HepG2 (cell line): ENCODE measurements at regions not wholly inside any gene's neighbourhood (a gene's known extent, or its start where the extent isn't known, plus 50 kb on each side); places are given as distances from the start of the nearest gene placed in this dataset.
"Not testable (repeated sequence)": the region's sequence is repeated elsewhere in the genome, so short reads cannot be mapped to it uniquely, and the experiment has no call there.

Source experiments
- ATAC-seq: fragments of 200-7000 bp; cut with Tn5 transposase; 3 replicates; pipeline ENCODE4 v1.9.1; 2020; ENCODE audit warnings: mild to moderate bottlenecking, moderate library complexity
- BruUV-seq: library from RNA; stranded (reverse); fragments of 400-500 nt; replicated peaks from 2 replicates; lab custom pipeline; 2021; lab: Mats Ljungman, UMichigan
- CTCF ChIA-PET: fragments of 300-600 bp; formaldehyde crosslinking; extraction: SDS; loops from one replicate; lab custom pipeline; 2021; ENCODE audit warnings: low total read pairs, inconsistent platforms, low intra/inter-chr PET ratio; lab: Yijun Ruan, JAX
- POLR2A ChIA-PET: fragments of 350-600 bp; sonication (Branson Sonifier 250); formaldehyde crosslinking; loops from one replicate; lab custom pipeline; 2020; ENCODE audit warnings: antibody characterized with exemption, inconsistent platforms; lab: Yijun Ruan, JAX
- DNase-seq: peaks from one replicate; pipeline ENCODE4 v3.0.0-alpha.2; 2015; ENCODE audit warnings: low spot score
- FAIRE-seq: peaks from 3 replicates; lab custom pipeline; 2011; peaks lifted over from hg19 to GRCh38; lab: Jason Lieb, UNC
- H2AFZ ChIP-seq: one replicate; pipeline ENCODE4 v1.6.1; 2011; ENCODE audit warnings: low read length, inconsistent platforms
- H3K27ac ChIP-seq: fragments of 300-600 bp; 3 replicates; pipeline ENCODE4 v1.8.0; 2011; ENCODE audit warnings: mixed run types, mild to moderate bottlenecking, mixed read lengths, low read length, inconsistent platforms; ENCODE audit not compliant: insufficient read depth; ENCODE audit errors: extremely low read length
- H3K27me3 ChIP-seq, 2 experiments: fragments of 200-600 bp in 1 of 2; 2 replicates in 1 of 2; 3 replicates in 1 of 2; pipeline versions ENCODE4 v1.6.0 to v1.8.0; 2011; ENCODE audit warnings: low read length in 2 of 2, mild to moderate bottlenecking in 2 of 2, moderate library complexity in 2 of 2, inconsistent platforms in 1 of 2; ENCODE audit not compliant: insufficient read depth in 2 of 2, control insufficient read depth in 1 of 2
- H3K36me3 ChIP-seq, 2 experiments: fragments of 200-600 bp in 1 of 2; replicated peaks in 1 of 2; 2 replicates in 1 of 2; 3 replicates in 1 of 2; pipeline versions ENCODE4 v1.5.1 to v1.8.0; 2011; ENCODE audit warnings: low read length in 2 of 2, inconsistent platforms in 1 of 2; ENCODE audit not compliant: insufficient read depth in 2 of 2, control insufficient read depth in 1 of 2
- H3K4me1 ChIP-seq: 2 replicates; pipeline ENCODE4 v1.5.1; 2012; ENCODE audit warnings: low read length, inconsistent platforms; ENCODE audit not compliant: insufficient read depth
- H3K4me2 ChIP-seq: 2 replicates; pipeline ENCODE4 v1.6.0; 2011; ENCODE audit warnings: low read depth, low read length, inconsistent platforms
- H3K4me3 ChIP-seq, 3 experiments: fragments of 200-600 bp in 1 of 3; sonication (generic), shearing (Covaris generic) in 1 of 3; replicated peaks in 1 of 3; 2 replicates each; pipeline ENCODE4 v1.5.1; 2011 to 2016; ENCODE audit warnings: low read length in 3 of 3, inconsistent platforms in 2 of 3, low read depth in 2 of 3, mild to moderate bottlenecking in 2 of 3, control low read depth in 1 of 3, mixed read lengths in 1 of 3; ENCODE audit not compliant: insufficient read depth in 1 of 3
- H3K79me2 ChIP-seq: one replicate; pipeline ENCODE4 v1.6.1; 2011; ENCODE audit warnings: low read length, inconsistent platforms; ENCODE audit not compliant: insufficient read depth
- H3K9ac ChIP-seq: 2 replicates; pipeline ENCODE4 v1.6.0; 2011; ENCODE audit warnings: mild to moderate bottlenecking, low read depth, low read length, inconsistent platforms; ENCODE audit not compliant: insufficient read depth
- H3K9me3 ChIP-seq: 2 replicates; pipeline ENCODE4 v1.5.1; 2012; ENCODE audit warnings: mild to moderate bottlenecking, low read length
- H4K20me1 ChIP-seq: 2 replicates; pipeline ENCODE4 v1.6.0; 2011; ENCODE audit warnings: inconsistent platforms, mild to moderate bottlenecking, low read length, moderate library complexity; ENCODE audit not compliant: insufficient read depth
- CEBPG ChIP-seq: IDR thresholded peaks from 2 replicates; pipeline ENCODE4 v1.6.1; 2016
- CREM ChIP-seq, 2 experiments: sonication (generic) in 1 of 2; formaldehyde crosslinking in 1 of 2; IDR thresholded peaks; 2 replicates each; pipeline versions ENCODE4 v1.4.0 to v1.6.1; 2016 to 2020; ENCODE audit warnings: antibody characterized with exemption in 1 of 2, mild to moderate bottlenecking in 1 of 2, missing genetic modification reagents in 1 of 2
- HOXA7 ChIP-seq: sonication (generic); formaldehyde crosslinking; IDR thresholded peaks from 2 replicates; pipeline ENCODE4 v1.8.1; 2022; ENCODE audit warnings: mild to moderate bottlenecking, missing genetic modification reagents, moderate library complexity
- NKX3-1 ChIP-seq: sonication (generic); formaldehyde crosslinking; IDR thresholded peaks from 2 replicates; pipeline ENCODE4 v1.5.0; 2020; ENCODE audit warnings: missing genetic modification reagents
- TEAD3 ChIP-seq: optimal IDR thresholded peaks from 2 replicates; pipeline ENCODE3; 2016; ENCODE audit warnings: borderline replicate concordance
- ZNF121 ChIP-seq: sonication (generic); formaldehyde crosslinking; IDR thresholded peaks from 2 replicates; pipeline ENCODE4 v1.5.0; 2020; ENCODE audit warnings: mild to moderate bottlenecking, missing genetic modification reagents
- ZNF468 ChIP-seq: sonication (generic); formaldehyde crosslinking; IDR thresholded peaks from 2 replicates; pipeline ENCODE4 v1.8.0; 2022; ENCODE audit warnings: mild to moderate bottlenecking, moderate library complexity, missing genetic modification reagents
- ZSCAN9 ChIP-seq: IDR thresholded peaks from 2 replicates; pipeline ENCODE4 v1.6.1; 2016; ENCODE audit warnings: borderline replicate concordance
- ZZZ3 ChIP-seq: sonication (generic); formaldehyde crosslinking; IDR thresholded peaks from 2 replicates; pipeline ENCODE4 v1.4.0; 2020; ENCODE audit warnings: missing genetic modification reagents, mild to moderate bottlenecking, borderline replicate concordance
- WGBS: methylation state at CpG from one replicate; pipeline ENCODE4 v1.1.6; 2017; ENCODE audit warnings: low lambda C conversion rate; 5-methylcytosine and 5-hydroxymethylcytosine counted together
- in situ Hi-C: cut with HindIII; loops from 2 replicates; pipeline ENCODE4 v1.10.0; 2017; ENCODE audit warnings: low pct_unique_long_range_greater_than_20kb; ENCODE audit not compliant: extremely low pct_ligation_motif_present
- intact Hi-C: fragments of 100-400 bp; cut with micrococcal nuclease; formaldehyde crosslinking; loops from one replicate; pipeline ENCODE4 v1.10.0; 2022; ENCODE audit not compliant: unreplicated experiment
- TF ChIP-seq, protein P1 (sequence below): sonication (generic); formaldehyde crosslinking; IDR thresholded peaks from 2 replicates; pipeline ENCODE4 v1.4.0; 2020; ENCODE audit warnings: missing genetic modification reagents
- TF ChIP-seq, protein P2 (sequence below): sonication (generic); formaldehyde crosslinking; IDR thresholded peaks from 2 replicates; pipeline ENCODE4 v1.4.0; 2020; ENCODE audit warnings: low read depth, mild to moderate bottlenecking, missing genetic modification reagents
- TF ChIP-seq, protein P3 (sequence below): sonication (generic); formaldehyde crosslinking; IDR thresholded peaks from 2 replicates; pipeline ENCODE4 v1.4.0; 2020; ENCODE audit warnings: missing genetic modification reagents, mild to moderate bottlenecking, borderline replicate concordance
- TF ChIP-seq, protein P4 (sequence below), 2 experiments: fragments of 450-650 bp in 1 of 2; sonication (generic) in 1 of 2; formaldehyde crosslinking; IDR thresholded peaks; 2 replicates each; pipeline versions ENCODE4 v1.5.0 to v1.8.0; 2020 to 2022; ENCODE audit warnings: mild to moderate bottlenecking in 1 of 2, missing genetic modification reagents in 1 of 2

DNA sequence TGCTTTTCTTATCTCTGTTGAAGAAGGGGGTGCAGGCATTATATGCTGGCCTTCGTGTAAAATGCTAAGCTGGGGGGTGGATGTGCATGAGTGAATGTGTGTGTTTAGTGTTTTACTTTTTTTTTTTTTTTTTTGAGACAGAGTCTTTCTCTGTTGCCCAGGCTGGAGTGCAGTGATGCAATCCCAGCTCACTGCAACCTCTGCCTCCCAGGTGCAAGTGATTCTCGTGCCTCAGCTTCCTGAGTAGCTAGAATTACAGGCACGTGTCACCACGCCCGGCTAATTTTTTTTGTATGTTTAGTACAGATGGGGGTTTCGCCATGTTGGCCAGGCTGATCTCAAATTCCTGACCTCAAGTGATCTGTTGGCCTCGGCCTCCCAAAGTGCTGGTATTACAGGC is 55.8 kb upstream of the SCAF4 start:
- FAIRE-seq, POLR2A ChIA-PET: not testable (repeated sequence)
- peak; percentile 14 for DNase-seq

DNA sequence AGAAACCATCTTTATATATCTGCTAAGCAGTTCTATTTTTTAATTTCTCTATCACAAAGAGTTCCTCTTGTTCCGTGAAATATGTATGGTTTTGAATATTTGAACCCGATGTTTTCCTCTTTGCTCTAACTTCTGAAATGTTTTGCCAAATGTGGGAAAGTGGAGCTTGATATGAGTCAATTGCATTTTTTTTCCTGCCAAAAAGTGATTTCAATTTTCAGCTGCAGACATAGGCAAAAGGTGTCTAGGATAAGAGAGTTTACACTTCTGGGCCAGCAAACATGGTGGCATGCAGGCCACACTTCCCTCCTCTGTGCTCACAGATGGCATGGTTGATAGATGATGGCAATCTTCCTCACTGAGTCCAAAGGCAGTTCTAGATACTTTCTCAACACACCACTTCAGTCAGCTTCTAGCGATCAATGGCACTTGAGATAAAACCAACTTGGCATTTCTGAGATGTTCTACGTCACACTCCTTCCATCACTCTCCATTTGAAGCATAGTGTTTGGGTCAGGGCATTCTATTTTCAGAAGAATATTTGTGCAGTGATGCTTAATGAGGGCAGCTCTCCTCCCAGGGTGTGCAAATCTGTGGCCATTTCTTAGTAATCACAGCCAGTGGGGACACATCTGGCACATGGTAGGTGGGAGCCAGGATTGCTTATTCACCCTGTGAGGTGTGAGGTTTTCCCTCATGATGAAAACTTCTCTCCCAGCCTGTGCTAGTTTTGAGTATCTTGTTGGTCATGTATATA is 54.4 kb upstream of the SCAF4 start:
- Histone ChIP-seq H3K4me2 (no peak overlapping the region), H3K9me3 (no peaks in the 10 kb centered on the region), H3K27me3 (no peaks in the 10 kb centered on the region), H3K36me3 (no peaks in the 10 kb centered on the region), H2AFZ (no peak overlapping the region), H3K4me1 (no peaks in the 10 kb centered on the region), H3K4me3 (no peak overlapping the region), H4K20me1 (no peaks in the 10 kb centered on the region), H3K79me2 (no peaks in the 10 kb centered on the region), H3K27ac (no peak overlapping the region), H3K9ac (no peak overlapping the region)
- ChIA-PET POLR2A (no interaction called here), CTCF (interaction anchor here (2.1 kb wide), 1 partner anchor 472 kb away, joined by 19 read pairs; no protein-coding TSS in a partner anchor)
- BruUV-seq: no TSS peak
- FAIRE-seq (no peak), ATAC-seq (no peak; the same call in 1 of the 3 replicates), DNase-seq (no peak)
- intact Hi-C loops: loop anchor here (1.0 to 2.0 kb wide), 2 partner anchors 80 to 472 kb away; no protein-coding TSS in a partner anchor
- in situ Hi-C loops: no loop called here
- TF ChIP-seq NKX3-1 (CRISPR knock-in tag): no peak
- no peak for TF ChIP-seq HOXA7
- no peak for TF ChIP-seq CREM (IDR thresholded peaks at IDR 0.05)
- no peak for TF ChIP-seq CREM (CRISPR knock-in tag; IDR thresholded peaks at IDR 0.05)
- TF ChIP-seq, protein P1, sequence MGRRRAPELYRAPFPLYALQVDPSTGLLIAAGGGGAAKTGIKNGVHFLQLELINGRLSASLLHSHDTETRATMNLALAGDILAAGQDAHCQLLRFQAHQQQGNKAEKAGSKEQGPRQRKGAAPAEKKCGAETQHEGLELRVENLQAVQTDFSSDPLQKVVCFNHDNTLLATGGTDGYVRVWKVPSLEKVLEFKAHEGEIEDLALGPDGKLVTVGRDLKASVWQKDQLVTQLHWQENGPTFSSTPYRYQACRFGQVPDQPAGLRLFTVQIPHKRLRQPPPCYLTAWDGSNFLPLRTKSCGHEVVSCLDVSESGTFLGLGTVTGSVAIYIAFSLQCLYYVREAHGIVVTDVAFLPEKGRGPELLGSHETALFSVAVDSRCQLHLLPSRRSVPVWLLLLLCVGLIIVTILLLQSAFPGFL (CRISPR knock-in tag): no peak
- no peak for TF ChIP-seq ZSCAN9 (CRISPR knock-in tag)
- no peak for TF ChIP-seq TEAD3 (CRISPR knock-in tag)
- TF ChIP-seq, protein P2, sequence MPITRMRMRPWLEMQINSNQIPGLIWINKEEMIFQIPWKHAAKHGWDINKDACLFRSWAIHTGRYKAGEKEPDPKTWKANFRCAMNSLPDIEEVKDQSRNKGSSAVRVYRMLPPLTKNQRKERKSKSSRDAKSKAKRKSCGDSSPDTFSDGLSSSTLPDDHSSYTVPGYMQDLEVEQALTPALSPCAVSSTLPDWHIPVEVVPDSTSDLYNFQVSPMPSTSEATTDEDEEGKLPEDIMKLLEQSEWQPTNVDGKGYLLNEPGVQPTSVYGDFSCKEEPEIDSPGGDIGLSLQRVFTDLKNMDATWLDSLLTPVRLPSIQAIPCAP (CRISPR knock-in tag): no peak
- TF ChIP-seq ZNF468 (CRISPR knock-in tag): no peak
- no peak for TF ChIP-seq ZZZ3
- 41% methylated on average over 4 of the region's 4 CpGs for WGBS

More for the DNA sequence above, 55.8 kb upstream of the SCAF4 start:
- H2AFZ ChIP-seq, H3K4me1 ChIP-seq, H3K4me3 ChIP-seq, ATAC-seq, H3K9ac ChIP-seq, H3K27ac ChIP-seq, H3K27me3 ChIP-seq, H3K36me3 ChIP-seq, H3K9me3 ChIP-seq, BruUV-seq, H3K79me2 ChIP-seq, CTCF ChIA-PET, H4K20me1 ChIP-seq, in situ Hi-C loops, H3K4me2 ChIP-seq: not testable (repeated sequence)
- 1% methylated on average over 7 of the region's 7 CpGs for WGBS
- intact Hi-C loops: loop anchor here (2.0 kb wide), 1 partner anchor 79 kb away; no protein-coding TSS in a partner anchor
- TF ChIP-seq, protein P3, sequence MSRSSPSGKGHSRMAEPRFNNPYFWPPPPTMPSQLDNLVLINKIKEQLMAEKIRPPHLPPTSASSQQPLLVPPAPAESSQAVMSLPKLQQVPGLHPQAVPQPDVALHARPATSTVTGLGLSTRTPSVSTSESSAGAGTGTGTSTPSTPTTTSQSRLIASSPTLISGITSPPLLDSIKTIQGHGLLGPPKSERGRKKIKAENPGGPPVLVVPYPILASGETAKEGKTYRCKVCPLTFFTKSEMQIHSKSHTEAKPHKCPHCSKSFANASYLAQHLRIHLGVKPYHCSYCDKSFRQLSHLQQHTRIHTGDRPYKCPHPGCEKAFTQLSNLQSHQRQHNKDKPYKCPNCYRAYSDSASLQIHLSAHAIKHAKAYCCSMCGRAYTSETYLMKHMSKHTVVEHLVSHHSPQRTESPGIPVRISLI (CRISPR knock-in tag): peak; percentile 41; the same call in 1 of the 2 replicates
- TF ChIP-seq CEBPG (CRISPR knock-in tag) (0 out of 2 replicates have a peak, but pooled peaks have one; percentile 8), ZNF121 (CRISPR knock-in tag) (peak; percentile 65; the same call in 1 of the 2 replicates)
- TF ChIP-seq, protein P4, sequence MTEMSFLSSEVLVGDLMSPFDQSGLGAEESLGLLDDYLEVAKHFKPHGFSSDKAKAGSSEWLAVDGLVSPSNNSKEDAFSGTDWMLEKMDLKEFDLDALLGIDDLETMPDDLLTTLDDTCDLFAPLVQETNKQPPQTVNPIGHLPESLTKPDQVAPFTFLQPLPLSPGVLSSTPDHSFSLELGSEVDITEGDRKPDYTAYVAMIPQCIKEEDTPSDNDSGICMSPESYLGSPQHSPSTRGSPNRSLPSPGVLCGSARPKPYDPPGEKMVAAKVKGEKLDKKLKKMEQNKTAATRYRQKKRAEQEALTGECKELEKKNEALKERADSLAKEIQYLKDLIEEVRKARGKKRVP (CRISPR knock-in tag; IDR thresholded peaks at IDR 0.05): peak in 1 of 2 experiments; percentile 49; a peak in 1 of 4 replicates
